ENCODE measurements at regions not wholly inside any gene's neighbourhood (a gene's known extent, or its start where the extent isn't known, plus 50 kb on each side); places are given as distances from the start of the nearest gene placed in this dataset.

DNA sequence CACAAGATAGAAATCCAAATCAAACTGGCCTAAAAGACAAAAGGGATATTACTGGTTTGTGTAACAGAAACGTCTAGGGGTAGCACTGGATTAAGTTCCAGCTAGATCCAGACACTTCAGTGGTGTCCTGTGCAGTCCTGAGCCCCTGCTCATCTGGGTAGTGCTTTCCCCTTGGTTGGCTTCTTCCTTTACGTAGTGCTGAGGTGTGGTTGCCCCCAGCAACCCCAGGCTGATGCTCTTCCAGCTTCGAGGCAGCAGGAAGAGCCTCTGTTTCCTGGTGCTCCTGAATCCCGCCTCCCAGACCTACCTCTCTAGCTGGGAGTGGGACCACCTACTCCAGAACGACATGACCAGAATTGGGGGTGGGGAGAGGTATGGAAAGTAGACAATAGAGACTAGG lies 166.1 kb upstream of the ADRA1B start:
- TF ChIP-seq POLR2AphosphoS5 (IDR thresholded peaks at IDR 0.05; ENCODE audit: low read depth, low read length): no peak
- TF ChIP-seq TAF1 (IDR thresholded peaks at IDR 0.05; ENCODE audit: borderline replicate concordance, insufficient read depth, low read length): no peak
- no peak for TF ChIP-seq SIN3A (IDR thresholded peaks at IDR 0.05; ENCODE audit: borderline replicate concordance, insufficient read depth, low read length)
